ENCODE measurements at regions not wholly inside any gene's neighbourhood (a gene's known extent, or its start where the extent isn't known, plus 50 kb on each side); places are given as distances from the start of the nearest gene placed in this dataset.

GRCh38 chr4:181755846-181756245 is 487.4 kb upstream of the TENM3 start:
- no peaks in the 10 kb centered on the region for H3K27me3 ChIP-seq (ENCODE audit: control insufficient read depth, insufficient read depth, low read length)
- no peaks in the 10 kb centered on the region for H3K4me1 ChIP-seq (ENCODE audit: control insufficient read depth, insufficient read depth, low read length, poor library complexity, severe bottlenecking)
- H3K4me1 Mint-ChIP-seq = no peaks in the 10 kb centered on the region
- H3K27ac Mint-ChIP-seq = no peak overlapping the region
- DNase-seq (no peak), ATAC-seq (ENCODE audit: low read depth in 2 of 2) (no peak)
- no peaks in the 10 kb centered on the region for H3K36me3 ChIP-seq (ENCODE audit: control insufficient read depth, insufficient read depth, low read length)
- no peaks in the 10 kb centered on the region for H3K36me3 Mint-ChIP-seq
- no peak overlapping the region for H3K27ac ChIP-seq (ENCODE audit: insufficient read depth, low read length, poor library complexity, severe bottlenecking)
- H3K4me3 ChIP-seq (ENCODE audit: low read depth, low read length) = no peak overlapping the region
- no peak overlapping the region for H3K4me3 Mint-ChIP-seq
- no peaks in the 10 kb centered on the region for H3K27me3 Mint-ChIP-seq
- H3K9me3 Mint-ChIP-seq = peaks cover 0 to 16% (median 4%) of the 10 kb centered on the region in 7 donors
- no peaks in the 10 kb centered on the region for H3K9me3 ChIP-seq (ENCODE audit: control insufficient read depth in 2 of 2, low read length in 2 of 2)

GRCh38 chr4:181756451-181757095 is 486.6 kb upstream of the TENM3 start:
- no peaks in the 10 kb centered on the region for H3K4me1 ChIP-seq (ENCODE audit: control insufficient read depth, insufficient read depth, low read length, poor library complexity, severe bottlenecking)
- H3K27ac Mint-ChIP-seq = no peak overlapping the region
- H3K36me3 Mint-ChIP-seq = no peaks in the 10 kb centered on the region
- no peaks in the 10 kb centered on the region for H3K36me3 ChIP-seq (ENCODE audit: control insufficient read depth, insufficient read depth, low read length)
- H3K4me3 Mint-ChIP-seq = no peak overlapping the region
- ATAC-seq (ENCODE audit: low read depth in 2 of 2) = no peak
- H3K27me3 ChIP-seq (ENCODE audit: control insufficient read depth, insufficient read depth, low read length) = no peaks in the 10 kb centered on the region
- peaks cover 0 to 13% (median 4%) of the 10 kb centered on the region in 7 donors for H3K9me3 Mint-ChIP-seq
- no peaks in the 10 kb centered on the region for H3K4me1 Mint-ChIP-seq
- no peak for DNase-seq
- no peak overlapping the region for H3K27ac ChIP-seq (ENCODE audit: insufficient read depth, low read length, poor library complexity, severe bottlenecking)
- H3K4me3 ChIP-seq (ENCODE audit: low read depth, low read length) = no peak overlapping the region
- no peaks in the 10 kb centered on the region for H3K27me3 Mint-ChIP-seq
- no peaks in the 10 kb centered on the region for H3K9me3 ChIP-seq (ENCODE audit: control insufficient read depth in 2 of 2, low read length in 2 of 2)

- H3K27ac Mint-ChIP-seq = no peak overlapping the region
- Histone ChIP-seq H3K9me3 (ENCODE audit: control insufficient read depth in 2 of 2, low read length in 2 of 2) (no peaks in the 10 kb centered on the region), H3K4me1 (ENCODE audit: control insufficient read depth, insufficient read depth, low read length, poor library complexity, severe bottlenecking) (no peaks in the 10 kb centered on the region), H3K36me3 (ENCODE audit: control insufficient read depth, insufficient read depth, low read length) (no peaks in the 10 kb centered on the region), H3K27ac (ENCODE audit: insufficient read depth, low read length, poor library complexity, severe bottlenecking) (no peak overlapping the region), H3K27me3 (ENCODE audit: control insufficient read depth, insufficient read depth, low read length) (no peaks in the 10 kb centered on the region), H3K4me3 (ENCODE audit: low read depth, low read length) (no peak overlapping the region)
- H3K36me3 Mint-ChIP-seq = no peaks in the 10 kb centered on the region
- H3K4me3 Mint-ChIP-seq = no peak overlapping the region
- no peaks in the 10 kb centered on the region for H3K27me3 Mint-ChIP-seq
- peaks cover 0 to 15% (median 4%) of the 10 kb centered on the region in 7 donors for H3K9me3 Mint-ChIP-seq
- no peaks in the 10 kb centered on the region for H3K4me1 Mint-ChIP-seq
- DNase-seq (no peak), ATAC-seq (ENCODE audit: low read depth in 2 of 2) (no peak)
Observed at GRCh38 chr4:181757098-181757497, 486.1 kb upstream of the TENM3 start.

- no peaks in the 10 kb centered on the region for H3K4me1 Mint-ChIP-seq
- H3K36me3 Mint-ChIP-seq = no peaks in the 10 kb centered on the region
- no peaks in the 10 kb centered on the region for H3K27me3 Mint-ChIP-seq
- Histone ChIP-seq H3K4me3 (ENCODE audit: low read depth, low read length) (no peak overlapping the region), H3K27ac (ENCODE audit: insufficient read depth, low read length, poor library complexity, severe bottlenecking) (no peak overlapping the region), H3K4me1 (ENCODE audit: control insufficient read depth, insufficient read depth, low read length, poor library complexity, severe bottlenecking) (no peaks in the 10 kb centered on the region), H3K9me3 (ENCODE audit: control insufficient read depth in 2 of 2, low read length in 2 of 2) (no peaks in the 10 kb centered on the region), H3K36me3 (ENCODE audit: control insufficient read depth, insufficient read depth, low read length) (no peaks in the 10 kb centered on the region), H3K27me3 (ENCODE audit: control insufficient read depth, insufficient read depth, low read length) (no peaks in the 10 kb centered on the region)
- H3K9me3 Mint-ChIP-seq = peaks cover 0 to 12% (median 4%) of the 10 kb centered on the region in 7 donors
- no peak overlapping the region for H3K27ac Mint-ChIP-seq
- H3K4me3 Mint-ChIP-seq = no peak overlapping the region
- ATAC-seq (ENCODE audit: low read depth in 2 of 2) = no peak
- DNase-seq = no peak
Observed at GRCh38 chr4:181757910-181758660, 485.1 kb upstream of the TENM3 start.

- Histone ChIP-seq H3K9me3 (ENCODE audit: control insufficient read depth in 2 of 2, low read length in 2 of 2) (no peaks in the 10 kb centered on the region), H3K4me1 (ENCODE audit: control insufficient read depth, insufficient read depth, low read length, poor library complexity, severe bottlenecking) (no peaks in the 10 kb centered on the region), H3K27me3 (ENCODE audit: control insufficient read depth, insufficient read depth, low read length) (no peaks in the 10 kb centered on the region), H3K27ac (ENCODE audit: insufficient read depth, low read length, poor library complexity, severe bottlenecking) (no peak overlapping the region), H3K4me3 (ENCODE audit: low read depth, low read length) (no peak overlapping the region), H3K36me3 (ENCODE audit: control insufficient read depth, insufficient read depth, low read length) (no peaks in the 10 kb centered on the region)
- H3K27ac Mint-ChIP-seq = no peak overlapping the region
- no peaks in the 10 kb centered on the region for H3K36me3 Mint-ChIP-seq
- DNase-seq (no peak), ATAC-seq (ENCODE audit: low read depth in 2 of 2) (no peak)
- H3K4me3 Mint-ChIP-seq = no peak overlapping the region
- H3K4me1 Mint-ChIP-seq = no peaks in the 10 kb centered on the region
- H3K9me3 Mint-ChIP-seq = peaks cover 0 to 13% (median 7%) of the 10 kb centered on the region in 7 donors
- no peaks in the 10 kb centered on the region for H3K27me3 Mint-ChIP-seq
Observed at GRCh38 chr4:181760560-181760959, 482.6 kb upstream of the TENM3 start.

GRCh38 chr4:181761156-181761555 is 482.0 kb upstream of the TENM3 start:
- H3K4me1 ChIP-seq (ENCODE audit: control insufficient read depth, insufficient read depth, low read length, poor library complexity, severe bottlenecking) = no peaks in the 10 kb centered on the region
- no peak overlapping the region for H3K27ac ChIP-seq (ENCODE audit: insufficient read depth, low read length, poor library complexity, severe bottlenecking)
- no peaks in the 10 kb centered on the region for H3K9me3 ChIP-seq (ENCODE audit: control insufficient read depth in 2 of 2, low read length in 2 of 2)
- H3K36me3 Mint-ChIP-seq = no peaks in the 10 kb centered on the region
- H3K27ac Mint-ChIP-seq = no peak overlapping the region
- DNase-seq (no peak), ATAC-seq (ENCODE audit: low read depth in 2 of 2) (no peak)
- no peaks in the 10 kb centered on the region for H3K4me1 Mint-ChIP-seq
- no peak overlapping the region for H3K4me3 Mint-ChIP-seq
- peaks cover 0 to 14% (median 5%) of the 10 kb centered on the region in 7 donors for H3K9me3 Mint-ChIP-seq
- no peaks in the 10 kb centered on the region for H3K27me3 Mint-ChIP-seq
- H3K36me3 ChIP-seq (ENCODE audit: control insufficient read depth, insufficient read depth, low read length) = no peaks in the 10 kb centered on the region
- H3K27me3 ChIP-seq (ENCODE audit: control insufficient read depth, insufficient read depth, low read length) = no peaks in the 10 kb centered on the region
- H3K4me3 ChIP-seq (ENCODE audit: low read depth, low read length) = no peak overlapping the region

GRCh38 chr4:181766061-181766548 is 477.1 kb upstream of the TENM3 start:
- DNase-seq (no peak), ATAC-seq (ENCODE audit: low read depth in 2 of 2) (no peak)
- H3K36me3 ChIP-seq (ENCODE audit: control insufficient read depth, insufficient read depth, low read length) = no peaks in the 10 kb centered on the region
- Mint-ChIP-seq H3K4me3 (no peak overlapping the region), H3K4me1 (no peaks in the 10 kb centered on the region), H3K9me3 (peaks cover 0 to 19% (median 9%) of the 10 kb centered on the region in 7 donors), H3K27ac (no peak overlapping the region), H3K36me3 (no peaks in the 10 kb centered on the region), H3K27me3 (no peaks in the 10 kb centered on the region)
- no peaks in the 10 kb centered on the region for H3K27me3 ChIP-seq (ENCODE audit: control insufficient read depth, insufficient read depth, low read length)
- no peak overlapping the region for H3K27ac ChIP-seq (ENCODE audit: insufficient read depth, low read length, poor library complexity, severe bottlenecking)
- no peaks in the 10 kb centered on the region for H3K4me1 ChIP-seq (ENCODE audit: control insufficient read depth, insufficient read depth, low read length, poor library complexity, severe bottlenecking)
- H3K9me3 ChIP-seq (ENCODE audit: control insufficient read depth in 2 of 2, low read length in 2 of 2) = no peaks in the 10 kb centered on the region
- no peak overlapping the region for H3K4me3 ChIP-seq (ENCODE audit: low read depth, low read length)

GRCh38 chr4:181770971-181771370 is 472.2 kb upstream of the TENM3 start:
- no peaks in the 10 kb centered on the region for H3K27me3 Mint-ChIP-seq

More at GRCh38 chr4:181770971-181771370, 472.2 kb upstream of the TENM3 start:
- no peak overlapping the region for H3K4me3 Mint-ChIP-seq
- no peaks in the 10 kb centered on the region for H3K36me3 ChIP-seq (ENCODE audit: control insufficient read depth, insufficient read depth, low read length)
- no peak for DNase-seq
- H3K9me3 Mint-ChIP-seq = peaks cover 2 to 13% (median 9%) of the 10 kb centered on the region in 7 donors
- no peaks in the 10 kb centered on the region for H3K9me3 ChIP-seq (ENCODE audit: control insufficient read depth in 2 of 2, low read length in 2 of 2)
- no peaks in the 10 kb centered on the region for H3K27me3 ChIP-seq (ENCODE audit: control insufficient read depth, insufficient read depth, low read length)
- no peaks in the 10 kb centered on the region for H3K4me1 ChIP-seq (ENCODE audit: control insufficient read depth, insufficient read depth, low read length, poor library complexity, severe bottlenecking)
- no peak overlapping the region for H3K27ac ChIP-seq (ENCODE audit: insufficient read depth, low read length, poor library complexity, severe bottlenecking)
- ATAC-seq (ENCODE audit: low read depth in 2 of 2) = no peak
- no peak overlapping the region for H3K4me3 ChIP-seq (ENCODE audit: low read depth, low read length)
- no peak overlapping the region for H3K27ac Mint-ChIP-seq
- H3K36me3 Mint-ChIP-seq = no peaks in the 10 kb centered on the region
- no peaks in the 10 kb centered on the region for H3K4me1 Mint-ChIP-seq
